KMS-11 (cell line): ENCODE measurements at regions not wholly inside any gene's neighbourhood (a gene's known extent, or its start where the extent isn't known, plus 50 kb on each side); places are given as distances from the start of the nearest gene placed in this dataset.

ENCODE experiments used
- H2AFZ ChIP-seq: fragments of 200-600 bp; sonication (generic); 2 replicates; pipeline ENCODE4 v1.6.1; 2016; ENCODE audit warnings: antibody characterized with exemption, mixed run types, low read depth
- H3K27ac ChIP-seq: fragments of 200-600 bp; sonication (generic); 2 replicates; pipeline ENCODE4 v1.6.1; 2016; ENCODE audit warnings: mild to moderate bottlenecking, mixed run types
- H3K27me3 ChIP-seq: fragments of 200-600 bp; sonication (generic); 2 replicates; pipeline ENCODE4 v1.6.1; 2017; ENCODE audit warnings: mild to moderate bottlenecking, low read depth, mixed run types, moderate library complexity; ENCODE audit not compliant: insufficient read depth
- H3K36me3 ChIP-seq: fragments of 200-600 bp; sonication (generic); 2 replicates; pipeline ENCODE4 v1.6.1; 2017; ENCODE audit warnings: mild to moderate bottlenecking, mixed run types; ENCODE audit not compliant: insufficient read depth
- H3K4me1 ChIP-seq: fragments of 200-600 bp; sonication (generic); 2 replicates; pipeline ENCODE4 v1.6.1; 2016; ENCODE audit warnings: mild to moderate bottlenecking, low read depth, mixed run types; ENCODE audit not compliant: poor library complexity, severe bottlenecking
- H3K4me2 ChIP-seq: fragments of 200-600 bp; sonication (generic); 2 replicates; pipeline ENCODE4 v1.7.0; 2016; ENCODE audit warnings: mild to moderate bottlenecking, mixed run types
- H3K4me3 ChIP-seq: fragments of 200-600 bp; sonication (generic); IDR thresholded peaks from 2 replicates; pipeline ENCODE4 v1.6.1; 2017; ENCODE audit warnings: low read depth, low read length, mixed read lengths; ENCODE audit not compliant: insufficient read depth
- H3K79me2 ChIP-seq: fragments of 200-600 bp; sonication (generic); 2 replicates; pipeline ENCODE4 v1.6.1; 2016; ENCODE audit warnings: low read depth, mixed run types; ENCODE audit not compliant: insufficient read depth
- H3K9ac ChIP-seq: fragments of 200-600 bp; sonication (generic); 2 replicates; pipeline ENCODE4 v1.6.1; 2016; ENCODE audit warnings: mild to moderate bottlenecking, mixed run types
- H4K20me1 ChIP-seq: fragments of 200-600 bp; sonication (generic); 2 replicates; pipeline ENCODE4 v1.6.1; 2016; ENCODE audit warnings: mild to moderate bottlenecking, mixed run types; ENCODE audit not compliant: insufficient read depth
- CTCF ChIP-seq: fragments of 200-600 bp; sonication (generic); conservative IDR thresholded peaks from 2 replicates; pipeline ENCODE4 v1.6.1; 2017; ENCODE audit warnings: low read depth, mild to moderate bottlenecking, antibody characterized with exemption, low read length, moderate library complexity, mixed read lengths

GRCh38 chr13:50700664-50701305 lies 142.7 kb downstream of the DLEU7 start:
- Histone ChIP-seq H3K27ac (no peak overlapping the region), H3K36me3 (no peaks in the 10 kb centered on the region), H3K9ac (no peak overlapping the region), H3K4me3 (no peak overlapping the region), H3K4me1 (no peaks in the 10 kb centered on the region), H3K4me2 (no peak overlapping the region), H3K79me2 (no peaks in the 10 kb centered on the region), H3K27me3 (no peaks in the 10 kb centered on the region), H4K20me1 (no peaks in the 10 kb centered on the region), H2AFZ (no peak overlapping the region)
- no peak for TF ChIP-seq CTCF

GRCh38 chr13:50701469-50701868 lies 142.0 kb downstream of the DLEU7 start:
- no peaks in the 10 kb centered on the region for H3K4me1 ChIP-seq
- H3K4me2 ChIP-seq = no peak overlapping the region
- no peak overlapping the region for H2AFZ ChIP-seq
- H3K79me2 ChIP-seq = no peaks in the 10 kb centered on the region
- no peak for TF ChIP-seq CTCF
- H3K9ac ChIP-seq = no peak overlapping the region
- H3K36me3 ChIP-seq = no peaks in the 10 kb centered on the region
- H4K20me1 ChIP-seq = no peaks in the 10 kb centered on the region
- H3K27me3 ChIP-seq = no peaks in the 10 kb centered on the region
- no peak overlapping the region for H3K27ac ChIP-seq
- H3K4me3 ChIP-seq = no peak overlapping the region

GRCh38 chr13:50706505-50706904 lies 137.0 kb downstream of the DLEU7 start:
- Histone ChIP-seq H3K9ac (no peak overlapping the region), H3K79me2 (no peaks in the 10 kb centered on the region), H3K27me3 (no peaks in the 10 kb centered on the region), H4K20me1 (no peaks in the 10 kb centered on the region), H3K27ac (no peak overlapping the region), H3K4me2 (no peak overlapping the region), H3K4me1 (no peaks in the 10 kb centered on the region), H3K4me3 (no peak overlapping the region), H2AFZ (no peak overlapping the region), H3K36me3 (no peaks in the 10 kb centered on the region)
- no peak for TF ChIP-seq CTCF

GRCh38 chr13:50707628-50708027 lies 135.9 kb downstream of the DLEU7 start:
- H3K4me2 ChIP-seq = no peak overlapping the region
- no peak for TF ChIP-seq CTCF
- no peaks in the 10 kb centered on the region for H3K79me2 ChIP-seq
- H4K20me1 ChIP-seq = no peaks in the 10 kb centered on the region
- H3K27me3 ChIP-seq = no peaks in the 10 kb centered on the region
- H3K27ac ChIP-seq = no peak overlapping the region
- H3K9ac ChIP-seq = no peak overlapping the region
- no peaks in the 10 kb centered on the region for H3K4me1 ChIP-seq
- no peak overlapping the region for H2AFZ ChIP-seq
- no peak overlapping the region for H3K4me3 ChIP-seq
- no peaks in the 10 kb centered on the region for H3K36me3 ChIP-seq
